ENCODE measurements at regions not wholly inside any gene's neighbourhood (a gene's known extent, or its start where the extent isn't known, plus 50 kb on each side); places are given as distances from the start of the nearest gene placed in this dataset.

- no peaks in the 10 kb centered on the region for H3K4me1 ChIP-seq
- H3K27me3 ChIP-seq: no peaks in the 10 kb centered on the region
- no peak for ATAC-seq
- H3K27ac ChIP-seq: no peak overlapping the region
- no peak overlapping the region for H3K4me3 ChIP-seq
- TF ChIP-seq POLR2A (IDR thresholded peaks at IDR 0.05) (no peak), CTCF (IDR thresholded peaks at IDR 0.05) (no peak)
- no peak for DNase-seq
- H3K9me3 ChIP-seq: no peaks in the 10 kb centered on the region
- intact Hi-C loops (cut with DNase I): no loop called here
- no peaks in the 10 kb centered on the region for H3K36me3 ChIP-seq (replicated peaks in 1 of 2; ENCODE audit: insufficient read depth in 1 of 2, low read depth in 2 of 2)
Measured at GRCh38 chr7:96786998-96787395, 77.4 kb upstream of the SEM1 start.

GRCh38 chr7:96789914-96790313 is 80.3 kb upstream of the SEM1 start:
- Histone ChIP-seq H3K36me3 (replicated peaks in 1 of 2; ENCODE audit: insufficient read depth in 1 of 2, low read depth in 2 of 2) (no peaks in the 10 kb centered on the region), H3K9me3 (no peaks in the 10 kb centered on the region), H3K4me3 (no peak overlapping the region), H3K27me3 (no peaks in the 10 kb centered on the region), H3K27ac (no peak overlapping the region), H3K4me1 (no peaks in the 10 kb centered on the region)
- TF ChIP-seq CTCF (IDR thresholded peaks at IDR 0.05) (no peak), POLR2A (IDR thresholded peaks at IDR 0.05) (no peak)
- DNase-seq (no peak), ATAC-seq (no peak)
- intact Hi-C loops (cut with DNase I): no loop called here

GRCh38 chr7:96792115-96792514 is 82.5 kb upstream of the SEM1 start:
- no peak for DNase-seq
- WGBS, 2 donors: 46 to 56% methylated on average over 2 of the region's 2 CpGs
- H3K36me3 ChIP-seq (replicated peaks in 1 of 2; ENCODE audit: insufficient read depth in 1 of 2, low read depth in 2 of 2): no peaks in the 10 kb centered on the region
- H3K4me3 ChIP-seq: no peak overlapping the region
- no peaks in the 10 kb centered on the region for H3K4me1 ChIP-seq
- no peaks in the 10 kb centered on the region for H3K9me3 ChIP-seq
- TF ChIP-seq POLR2A (IDR thresholded peaks at IDR 0.05) (no peak), CTCF (IDR thresholded peaks at IDR 0.05) (no peak)
- intact Hi-C loops (cut with DNase I): no loop called here
- no peaks in the 10 kb centered on the region for H3K27me3 ChIP-seq
- no peak overlapping the region for H3K27ac ChIP-seq
- ATAC-seq: no peak

- intact Hi-C loops (cut with DNase I): no loop called here
- DNase-seq: no peak
- H3K4me3 ChIP-seq: no peak overlapping the region
- no peaks in the 10 kb centered on the region for H3K9me3 ChIP-seq
- H3K27ac ChIP-seq: no peak overlapping the region
- no peak for ATAC-seq
- no peaks in the 10 kb centered on the region for H3K4me1 ChIP-seq
- TF ChIP-seq POLR2A (IDR thresholded peaks at IDR 0.05) (no peak), CTCF (IDR thresholded peaks at IDR 0.05) (no peak)
- no peaks in the 10 kb centered on the region for H3K36me3 ChIP-seq (replicated peaks in 1 of 2; ENCODE audit: insufficient read depth in 1 of 2, low read depth in 2 of 2)
- WGBS, 2 donors: 69 to 82% methylated on average over 2 of the region's 2 CpGs
- H3K27me3 ChIP-seq: no peaks in the 10 kb centered on the region
Measured at GRCh38 chr7:96794063-96794462, 84.4 kb upstream of the SEM1 start.

- no peak overlapping the region for H3K4me3 ChIP-seq
- intact Hi-C loops (cut with DNase I): no loop called here
- no peaks in the 10 kb centered on the region for H3K27me3 ChIP-seq
- H3K36me3 ChIP-seq (replicated peaks in 1 of 2; ENCODE audit: insufficient read depth in 1 of 2, low read depth in 2 of 2): no peaks in the 10 kb centered on the region
- no peak overlapping the region for H3K27ac ChIP-seq
- H3K4me1 ChIP-seq: no peaks in the 10 kb centered on the region
- no peaks in the 10 kb centered on the region for H3K9me3 ChIP-seq
- ATAC-seq (no peak), DNase-seq (no peak)
- WGBS, 2 donors: 71 to 72% methylated on average over 3 of the region's 3 CpGs
- TF ChIP-seq POLR2A (IDR thresholded peaks at IDR 0.05) (no peak), CTCF (IDR thresholded peaks at IDR 0.05) (no peak)
Measured at GRCh38 chr7:96800122-96800521, 90.5 kb upstream of the SEM1 start.
